NCI-H2227 (cell line): ENCODE measurements at regions not wholly inside any gene's neighbourhood (a gene's known extent, or its start where the extent isn't known, plus 50 kb on each side); places are given as distances from the start of the nearest gene placed in this dataset.
"Not testable (repeated sequence)": the region's sequence is repeated elsewhere in the genome, so short reads cannot be mapped to it uniquely, and the experiment has no call there.

Source experiments
- DNase-seq: peaks from one replicate; lab custom pipeline; 2025; ENCODE audit not compliant: unreplicated experiment; lab: John Stamatoyannopoulos, UW

DNA sequence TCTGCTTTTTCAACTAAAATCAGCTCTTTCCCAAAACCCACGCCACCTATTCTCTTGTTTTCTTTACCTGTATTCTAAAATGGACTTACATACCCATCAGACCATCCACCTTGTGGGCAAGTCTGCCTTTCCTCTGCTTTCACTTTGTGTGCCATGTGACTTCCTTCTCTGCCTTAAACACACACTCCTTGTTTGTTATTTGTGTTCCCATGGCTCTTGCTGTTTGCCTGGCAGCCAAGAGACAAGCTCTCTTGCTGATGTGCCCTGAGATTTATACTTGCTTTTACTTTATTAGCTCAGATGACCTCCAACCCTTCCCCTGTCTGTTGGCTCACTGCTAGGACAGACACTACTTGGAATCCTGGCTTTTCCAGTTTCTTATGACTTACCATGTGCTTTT is 309.7 kb upstream of the LRRTM4 start:
- DNase-seq = no peak

DNA sequence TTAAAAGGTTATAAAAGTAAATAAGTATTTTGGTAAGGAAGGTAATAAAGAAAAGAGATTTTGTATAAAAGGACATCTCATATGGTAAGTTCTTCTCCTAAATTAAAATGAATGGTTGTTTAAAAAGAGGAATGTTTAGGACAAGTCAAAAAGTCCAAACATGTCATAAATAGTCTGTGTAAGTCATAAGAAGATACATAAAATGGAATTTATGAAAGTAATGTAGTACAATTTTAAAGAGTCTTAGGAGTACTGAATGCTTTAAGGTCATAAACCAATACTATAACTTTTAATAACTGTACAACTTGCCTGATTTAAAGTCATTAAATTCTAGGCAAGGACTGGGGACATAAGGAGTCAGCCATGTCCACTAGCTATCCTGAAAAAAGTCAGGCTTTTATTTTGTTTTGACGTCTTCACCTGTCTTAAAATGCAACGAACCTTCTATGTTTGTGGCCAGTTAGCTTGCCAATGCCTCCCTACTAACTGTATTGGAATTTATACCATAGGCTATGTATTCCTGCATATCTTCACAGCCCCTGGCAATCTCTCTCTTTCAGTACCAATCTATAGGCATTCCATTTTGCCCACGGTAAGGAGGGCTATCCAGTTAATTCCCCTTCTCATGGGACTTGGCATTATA is 312.3 kb upstream of the LRRTM4 start:
- no peak for DNase-seq

DNA sequence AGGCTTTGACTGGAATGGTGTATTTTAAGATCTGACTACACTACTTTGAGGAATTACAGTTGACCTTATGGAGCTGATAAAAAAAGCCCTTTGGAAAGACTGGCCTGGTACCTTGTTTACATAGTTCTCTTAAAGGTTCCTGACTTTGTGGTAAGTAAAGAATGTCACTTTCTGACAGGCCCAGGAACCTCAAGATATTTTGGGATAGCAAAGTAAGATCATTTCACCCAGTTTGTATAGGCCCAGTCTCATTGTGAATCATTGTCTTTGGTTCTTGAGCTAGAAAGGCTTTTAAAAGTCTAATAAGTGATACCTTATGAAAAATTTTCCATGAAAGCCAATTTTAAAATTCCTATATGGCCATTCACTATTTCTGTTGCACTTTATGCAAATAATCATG is 316.3 kb upstream of the LRRTM4 start:
- no peak for DNase-seq

DNA sequence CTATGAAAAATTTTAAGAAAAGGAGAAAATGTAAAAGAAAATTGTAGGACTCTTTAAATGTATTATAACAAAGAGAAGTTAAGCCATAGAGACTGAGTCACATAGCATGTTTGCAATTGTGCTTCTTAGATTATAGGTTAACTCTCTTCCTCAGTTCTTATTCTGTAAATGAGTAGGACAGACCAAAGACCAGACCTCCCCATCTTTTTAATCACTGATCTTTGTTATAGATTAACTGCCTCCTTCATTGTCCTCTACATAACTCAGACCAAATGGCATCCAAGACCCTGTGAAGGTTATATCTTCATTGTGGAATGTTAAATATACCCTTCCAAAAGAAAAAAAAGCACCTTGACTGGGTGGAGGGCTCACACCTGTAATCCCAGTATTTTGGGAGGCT is 316.9 kb upstream of the LRRTM4 start:
- DNase-seq = no peak

DNA sequence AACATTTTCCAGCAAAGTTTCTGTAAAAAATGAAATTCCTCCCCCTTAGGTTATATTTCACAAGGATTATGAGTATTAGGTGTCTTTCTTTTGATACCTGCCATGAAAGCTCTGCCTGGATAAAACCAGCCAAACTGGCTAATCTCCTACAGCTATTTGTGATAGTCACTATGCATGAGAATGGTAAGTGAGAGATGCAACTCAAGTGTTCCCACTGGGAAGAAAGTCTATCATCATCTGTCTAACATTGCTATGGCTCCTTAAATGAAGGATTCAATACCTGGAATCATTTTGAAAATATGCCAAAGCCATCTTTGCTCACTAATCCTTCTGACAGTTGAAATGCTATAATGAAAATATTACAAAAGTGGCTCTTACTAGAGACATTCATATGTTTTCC is 339.9 kb upstream of the LRRTM4 start:
- DNase-seq = no peak

DNA sequence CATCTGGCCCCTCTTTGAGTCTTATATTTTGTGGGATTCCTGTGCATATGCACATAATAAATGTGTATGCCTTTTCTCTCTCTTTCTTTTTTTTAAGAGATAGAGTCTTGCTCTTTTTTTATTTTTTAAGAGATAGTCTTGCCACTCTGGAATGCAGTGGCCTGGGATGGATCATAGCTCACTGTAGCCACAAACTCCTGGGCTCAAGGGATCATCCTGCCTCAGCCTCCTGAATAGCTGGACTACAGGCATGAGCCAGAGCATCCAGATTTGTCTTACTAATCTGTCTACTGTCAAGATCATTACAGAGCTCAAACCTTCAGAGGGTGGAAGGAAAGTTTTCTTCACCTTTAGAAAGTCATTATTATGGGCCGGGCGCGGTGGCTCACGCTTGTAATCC is 342.2 kb upstream of the LRRTM4 start:
- DNase-seq = no peak

DNA sequence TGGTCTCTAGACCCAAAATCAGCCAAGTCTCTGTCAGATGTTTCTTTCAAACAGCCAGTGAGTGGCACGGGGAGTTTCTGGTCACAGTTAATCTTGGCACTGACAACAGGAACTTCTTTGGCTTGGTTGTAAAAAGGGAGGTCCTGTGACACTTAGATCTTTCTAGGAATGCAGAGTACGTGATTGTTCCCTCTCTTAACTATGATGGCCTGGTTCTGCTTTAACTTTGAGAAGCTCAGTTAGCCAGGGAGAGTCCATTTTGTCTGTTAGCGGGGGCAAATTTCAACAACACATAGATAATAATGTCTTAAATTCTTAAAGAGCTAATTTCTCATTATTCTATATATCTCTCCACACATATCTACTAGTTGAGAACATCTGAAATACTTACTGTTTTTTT is 344.5 kb upstream of the LRRTM4 start:
- DNase-seq = no peak

DNA sequence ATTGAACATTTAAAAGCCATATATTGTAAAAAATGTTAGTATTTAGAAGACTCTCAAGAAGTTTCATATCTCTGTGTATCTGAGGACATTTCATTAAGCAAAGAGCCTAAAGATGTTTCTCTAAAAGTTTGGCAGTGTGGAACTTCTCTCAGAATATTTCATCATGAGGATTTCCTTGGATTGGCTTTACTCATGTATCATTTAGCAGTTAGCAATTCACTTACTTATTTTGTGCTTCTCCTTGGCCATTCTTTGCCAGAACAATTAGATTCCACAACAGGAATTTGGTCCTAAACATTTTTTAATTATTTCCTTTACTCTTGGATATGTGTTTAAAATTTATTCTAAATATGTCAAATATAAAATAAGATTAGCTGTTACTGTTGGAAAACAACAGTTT is 345.0 kb upstream of the LRRTM4 start:
- no peak for DNase-seq

DNA sequence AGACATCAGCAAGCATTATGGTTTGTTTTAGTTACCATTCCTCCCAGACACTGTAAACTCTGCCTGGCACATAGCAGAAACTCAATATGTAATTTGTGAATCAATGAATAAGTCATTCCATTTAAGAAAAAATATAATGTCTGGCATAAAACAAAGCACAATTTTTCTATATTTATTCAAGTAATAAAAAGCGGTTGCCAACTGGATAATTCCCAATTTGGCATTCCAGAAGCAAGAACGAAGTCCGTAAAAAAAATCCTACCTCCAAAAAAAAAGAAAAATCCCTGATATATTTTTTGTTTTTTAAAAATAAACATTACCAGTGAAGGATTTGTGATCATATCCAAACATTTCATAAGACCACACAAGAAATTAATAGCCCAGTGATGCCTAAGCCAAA is 351.3 kb upstream of the LRRTM4 start:
- DNase-seq = no peak

DNA sequence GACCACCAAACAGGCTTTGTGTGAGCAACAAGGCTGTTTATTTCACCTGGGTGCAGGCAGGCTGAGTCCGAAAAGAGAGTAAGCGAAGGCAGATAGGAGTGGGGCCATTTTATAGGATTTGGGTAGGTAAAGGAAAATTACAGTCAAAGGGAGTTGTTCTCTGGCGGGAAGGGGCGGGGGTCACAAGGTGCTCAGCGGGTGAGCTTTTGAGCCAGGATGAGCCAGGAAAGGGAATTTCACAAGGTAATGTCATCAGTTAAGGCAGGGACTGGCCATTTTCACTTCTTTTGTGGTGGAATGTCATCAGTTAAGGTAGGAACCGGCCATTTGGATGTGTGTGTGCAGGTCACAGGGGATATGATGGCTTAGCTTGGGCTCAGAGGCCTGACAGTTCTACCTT is 378.0 kb upstream of the LRRTM4 start:
- not testable (repeated sequence) for DNase-seq

DNA sequence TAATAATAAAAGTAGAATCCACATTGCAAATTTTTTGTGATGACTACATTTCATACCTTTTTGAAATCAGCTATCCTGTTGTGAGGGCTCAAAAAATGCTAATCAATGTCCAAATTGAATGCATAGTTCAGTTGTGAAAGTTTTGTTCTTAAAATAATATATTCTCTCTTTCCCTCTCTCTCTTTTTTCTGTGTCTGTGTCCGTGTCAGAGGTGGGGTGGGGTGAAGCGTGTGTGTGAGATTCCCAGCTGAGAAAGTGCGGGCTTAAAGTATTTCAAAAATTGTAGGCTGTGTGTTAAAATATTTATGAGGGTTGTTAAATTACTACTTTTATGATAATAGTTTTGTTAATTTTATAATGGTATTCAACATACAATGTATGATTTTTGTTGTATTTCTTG is 388.0 kb upstream of the LRRTM4 start:
- no peak for DNase-seq

DNA sequence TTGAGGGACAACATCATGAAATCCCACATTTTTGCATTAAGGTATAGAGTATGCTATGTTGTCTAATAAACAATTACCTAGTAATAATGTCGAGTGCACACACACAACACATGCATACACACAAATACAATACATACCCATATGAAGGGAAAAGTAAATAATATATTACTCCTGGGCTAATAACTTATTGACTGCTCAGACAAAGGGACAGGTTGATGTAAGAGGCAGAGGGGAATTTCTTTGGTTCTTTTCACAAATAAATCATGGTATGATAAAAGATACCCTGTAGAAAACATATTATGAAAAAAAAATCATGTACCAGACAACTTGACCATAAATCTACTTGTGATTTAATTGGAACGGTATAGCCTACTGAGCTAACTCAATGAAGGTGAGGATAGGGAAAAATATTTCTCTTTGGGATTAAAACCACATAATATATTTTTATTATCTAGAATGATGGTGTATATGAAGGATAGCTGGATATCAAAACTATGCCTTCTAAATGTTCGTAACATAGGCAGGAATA is 398.7 kb upstream of the LRRTM4 start:
- no peak for DNase-seq

DNA sequence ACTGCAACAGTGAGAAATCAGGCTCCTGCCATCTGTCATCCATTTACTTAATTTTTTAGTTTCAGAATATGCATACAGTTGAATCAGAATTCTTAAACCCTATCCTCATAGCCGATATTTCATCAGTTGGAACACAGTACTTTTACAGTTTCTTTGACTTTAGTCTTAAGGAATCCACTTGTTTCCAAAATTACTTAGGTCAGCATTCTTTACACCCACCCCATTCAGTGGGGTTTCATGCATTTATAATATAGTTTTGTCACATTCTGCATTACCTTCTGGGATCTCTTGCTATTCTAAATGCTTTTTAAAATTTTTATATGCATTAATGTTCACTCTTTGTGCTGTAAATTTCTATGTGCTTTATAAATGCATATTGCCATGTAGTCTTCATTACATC is 400.4 kb upstream of the LRRTM4 start:
- DNase-seq = no peak

DNA sequence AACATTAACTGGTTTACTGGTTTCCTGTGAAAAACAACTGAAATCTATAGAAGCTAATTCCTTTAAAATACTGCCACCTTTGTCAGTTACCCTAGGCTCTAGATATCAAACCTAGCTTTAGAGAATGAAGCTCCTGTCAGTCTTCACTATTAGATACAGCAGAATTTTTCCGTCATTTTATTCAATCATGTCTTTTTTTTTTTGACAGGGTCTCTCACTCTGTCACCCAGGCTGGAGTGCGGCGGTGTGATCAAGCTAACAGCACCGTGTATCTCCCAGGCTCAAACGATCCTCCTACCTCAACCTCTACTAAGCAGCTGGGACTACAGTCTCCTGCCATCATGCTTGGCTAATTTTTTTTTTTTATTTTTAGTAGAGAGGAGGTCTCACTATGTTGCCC is 415.2 kb upstream of the LRRTM4 start:
- DNase-seq = no peak

DNA sequence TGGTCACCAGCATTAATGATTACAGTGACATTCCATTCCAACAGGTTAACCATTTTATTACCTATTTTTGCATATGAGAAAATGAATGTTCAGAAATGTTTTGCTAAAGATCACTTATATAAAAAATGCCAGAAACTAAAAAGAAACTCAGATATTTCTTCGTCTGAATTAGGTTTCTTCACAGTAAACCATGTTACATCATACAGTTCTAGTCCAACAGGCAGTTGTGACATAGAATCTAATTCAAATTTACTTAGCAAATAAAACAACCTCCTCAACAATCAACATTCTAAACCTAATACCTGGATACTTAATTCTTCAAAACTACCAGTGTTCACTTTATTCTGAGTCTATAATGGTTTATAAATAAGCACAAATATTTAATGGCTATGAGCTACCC is 416.3 kb upstream of the LRRTM4 start:
- no peak for DNase-seq

DNA sequence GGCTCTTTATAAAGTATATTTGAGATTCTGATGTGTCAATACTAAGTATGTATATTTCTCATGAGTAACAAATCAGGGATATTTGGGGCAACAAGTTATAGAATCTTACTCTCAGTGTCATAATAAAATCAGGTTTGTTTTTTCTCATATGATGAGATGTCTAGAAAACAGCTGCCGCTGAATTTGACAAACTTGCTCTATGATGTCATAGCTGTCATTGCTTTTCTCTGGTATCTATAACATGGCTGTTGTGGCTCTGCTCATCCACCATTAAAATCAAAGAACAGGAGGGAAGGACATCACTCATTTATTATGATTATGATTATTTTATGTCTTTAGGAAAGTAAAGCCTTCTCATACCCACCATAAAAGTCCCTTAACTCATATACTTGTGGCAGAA is 417.2 kb upstream of the LRRTM4 start:
- DNase-seq = no peak

DNA sequence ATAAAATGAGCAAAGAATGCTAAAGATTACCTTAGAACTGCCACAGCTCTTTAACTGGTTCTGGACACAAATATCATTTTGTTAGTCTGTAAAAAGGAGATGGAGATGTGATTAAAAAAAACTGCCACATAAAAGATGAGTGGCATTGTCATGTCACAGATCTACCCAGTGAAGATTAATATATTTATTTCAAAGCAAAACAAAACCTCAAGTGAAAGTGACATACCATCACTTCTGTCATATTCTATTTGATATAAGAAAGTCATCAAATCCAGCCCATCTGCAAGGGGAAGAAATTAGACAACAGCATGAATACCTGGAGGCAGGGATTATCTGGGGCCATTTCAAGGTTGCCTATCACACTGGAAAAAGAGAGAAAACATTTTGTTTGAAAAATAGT is 417.6 kb upstream of the LRRTM4 start:
- no peak for DNase-seq

DNA sequence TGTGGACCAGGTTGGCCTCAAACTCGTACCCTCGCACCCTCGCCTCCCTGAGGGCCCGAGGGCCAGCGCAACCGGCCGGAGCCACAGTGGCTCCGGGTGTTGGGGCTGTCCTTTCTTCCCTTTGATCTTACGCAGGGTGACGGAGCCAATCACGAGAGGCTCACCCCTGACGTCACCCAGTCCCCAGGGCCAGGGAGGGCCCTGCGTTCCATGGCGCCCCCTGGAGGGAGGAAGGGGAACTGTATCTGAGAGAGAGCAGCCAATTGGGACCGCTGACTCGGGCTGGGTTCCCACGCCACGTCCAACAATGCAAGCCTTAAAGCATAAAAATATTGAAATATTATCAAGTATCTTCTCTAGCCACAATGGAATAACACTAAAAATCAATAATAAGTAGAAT is 432.8 kb upstream of the LRRTM4 start:
- DNase-seq = no peak

DNA sequence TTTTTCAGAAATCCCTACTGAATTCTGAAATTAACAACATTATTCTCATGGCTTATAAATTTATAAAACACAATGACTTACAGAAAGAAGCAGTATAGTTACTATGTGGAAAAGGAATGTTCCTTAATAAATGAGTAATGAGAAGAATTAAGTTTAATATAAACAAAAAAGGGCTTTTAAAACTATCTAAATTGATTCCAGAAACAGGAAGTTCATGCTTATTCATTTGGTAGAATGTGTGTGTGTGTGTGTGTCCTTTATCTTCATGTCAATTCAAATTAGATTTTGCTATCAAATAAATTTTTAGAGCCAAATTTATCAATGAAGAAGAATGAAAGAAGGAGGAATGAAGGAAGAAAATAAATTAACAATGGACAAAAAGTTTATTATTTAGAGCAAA is 440.8 kb upstream of the LRRTM4 start:
- DNase-seq = no peak

DNA sequence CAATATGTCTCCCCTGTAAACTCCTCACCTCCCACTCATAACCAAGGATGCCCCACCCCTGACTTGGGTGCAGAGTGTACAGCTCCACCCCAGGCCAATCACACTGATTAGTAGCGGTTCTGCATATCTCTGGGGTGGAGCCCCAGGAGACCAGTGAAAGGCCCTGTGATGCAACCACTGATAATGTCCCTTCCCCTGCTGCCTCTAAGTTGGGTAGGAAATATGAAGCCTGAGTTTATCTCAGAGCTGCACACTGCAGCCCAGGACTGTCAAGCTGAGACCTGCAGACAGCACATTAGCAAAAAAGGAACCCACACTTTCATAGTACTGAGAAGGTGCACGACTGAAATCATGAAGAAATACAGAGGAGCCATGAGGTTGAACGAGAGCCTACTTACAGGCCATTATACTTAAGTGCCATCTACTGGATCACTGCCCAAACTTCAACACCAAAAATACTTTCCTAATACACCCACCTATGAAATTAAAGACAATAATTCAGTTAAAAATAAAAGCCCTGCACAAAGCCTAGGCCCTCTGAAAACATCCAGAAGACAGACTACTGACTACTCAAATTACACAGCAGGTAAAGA is 455.4 kb upstream of the LRRTM4 start:
- no peak for DNase-seq

DNA sequence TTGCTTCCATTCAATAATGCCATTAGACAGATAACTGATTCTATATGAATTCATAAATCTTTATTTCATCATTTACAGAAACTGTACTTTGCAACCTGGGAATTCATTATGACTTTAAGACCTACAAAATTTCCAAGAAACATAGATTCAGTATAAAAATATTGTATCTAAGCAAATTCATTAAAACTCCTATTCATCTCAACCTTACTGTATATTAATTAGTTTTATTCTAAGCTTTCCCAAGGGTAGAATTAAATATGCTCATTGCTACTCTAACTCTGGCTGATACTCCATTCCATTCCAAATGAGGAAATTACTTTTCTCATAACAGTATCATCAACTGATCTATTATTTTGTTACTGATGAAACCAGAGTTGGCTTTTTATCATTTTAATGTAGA is 473.0 kb upstream of the LRRTM4 start:
- DNase-seq = no peak

DNA sequence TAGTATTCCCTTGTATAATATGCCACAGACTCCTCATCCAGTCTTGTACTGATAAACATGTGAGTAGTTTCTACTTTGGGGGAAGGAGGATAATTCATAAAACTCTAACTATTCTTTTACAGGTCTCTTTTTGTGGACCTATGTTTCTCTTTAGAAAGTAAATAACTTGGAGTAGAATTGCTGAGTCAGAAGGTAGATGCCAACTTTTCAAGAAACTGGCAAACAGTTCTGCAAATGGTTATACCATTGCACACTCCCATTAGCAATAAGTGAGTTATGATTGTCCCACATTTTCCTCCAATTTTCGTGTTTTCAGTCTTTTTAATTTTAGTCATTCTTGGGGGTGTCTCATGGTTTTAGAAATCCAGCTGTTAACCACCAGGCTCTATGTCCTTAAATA is 477.2 kb upstream of the LRRTM4 start:
- DNase-seq = no peak

DNA sequence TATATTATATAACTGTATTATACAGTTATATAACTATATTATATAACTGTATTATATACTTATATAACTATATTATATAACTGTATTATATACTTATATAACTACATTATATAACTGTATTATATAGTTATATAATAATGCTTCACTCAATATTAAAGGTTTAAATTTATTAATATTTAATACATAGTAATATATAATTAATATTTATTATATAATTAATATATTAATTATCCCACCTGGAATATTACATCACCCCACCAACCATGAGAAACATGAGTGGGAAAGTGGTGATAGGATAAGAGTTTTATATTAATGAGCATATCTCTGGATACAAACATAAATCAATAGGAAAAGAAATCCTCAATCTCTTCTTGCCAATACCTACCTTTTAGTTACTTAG is 487.1 kb upstream of the LRRTM4 start:
- DNase-seq = no peak
